GM23338 (cell line): ENCODE measurements at regions not wholly inside any gene's neighbourhood (a gene's known extent, or its start where the extent isn't known, plus 50 kb on each side); places are given as distances from the start of the nearest gene placed in this dataset.

Experiments
- ATAC-seq: fragments of 200-7000 bp; cut with Tn5 transposase; 3 replicates; pipeline ENCODE4 v1.9.1; 2020
- DNase-seq: peaks from one replicate; pipeline ENCODE4 v3.0.0-alpha.2; 2015; ENCODE audit warnings: low spot score
- H2AFZ ChIP-seq: fragments of 200-600 bp; sonication (generic); 2 replicates; pipeline ENCODE4 v1.8.0; 2016; ENCODE audit warnings: antibody characterized with exemption, mild to moderate bottlenecking, moderate library complexity
- H3F3A ChIP-seq: fragments of 200-600 bp; sonication (generic); replicated peaks from 2 replicates; pipeline ENCODE4 v1.8.0; 2017; ENCODE audit warnings: antibody characterized with exemption, mixed run types, low read depth
- H3K27ac ChIP-seq: fragments of 200-600 bp; sonication (generic); 2 replicates; pipeline ENCODE4 v1.6.1; 2016; ENCODE audit warnings: low read depth
- H3K27me3 ChIP-seq: fragments of 200-600 bp; sonication (generic); 2 replicates; pipeline ENCODE4 v1.8.0; 2016; ENCODE audit warnings: mild to moderate bottlenecking, mixed run types, moderate library complexity; ENCODE audit not compliant: insufficient read depth
- H3K36me3 ChIP-seq: fragments of 200-600 bp; sonication (generic); 2 replicates; pipeline ENCODE4 v1.8.0; 2016; ENCODE audit warnings: mild to moderate bottlenecking; ENCODE audit not compliant: insufficient read depth
- H3K4me1 ChIP-seq: fragments of 200-600 bp; sonication (generic); 2 replicates; pipeline ENCODE4 v1.8.0; 2016; ENCODE audit warnings: mild to moderate bottlenecking, moderate library complexity; ENCODE audit not compliant: insufficient read depth
- H3K4me2 ChIP-seq: fragments of 200-600 bp; sonication (generic); 2 replicates; pipeline ENCODE4 v1.7.1; 2017; ENCODE audit warnings: mixed run types
- H3K4me3 ChIP-seq: fragments of 200-600 bp; sonication (generic); 2 replicates; pipeline ENCODE4 v1.6.1; 2016; ENCODE audit warnings: mixed run types
- H3K79me2 ChIP-seq: fragments of 200-600 bp; sonication (generic); replicated peaks from 2 replicates; pipeline ENCODE4 v1.8.0; 2017; ENCODE audit warnings: mild to moderate bottlenecking; ENCODE audit not compliant: insufficient read depth
- H3K9me2 ChIP-seq: fragments of 200-600 bp; sonication (generic); 2 replicates; pipeline ENCODE4 v1.8.0; 2017; ENCODE audit not compliant: insufficient read depth
- H4K20me1 ChIP-seq: fragments of 200-600 bp; sonication (generic); replicated peaks from 2 replicates; pipeline ENCODE4 v1.8.0; 2017; ENCODE audit warnings: mild to moderate bottlenecking; ENCODE audit not compliant: insufficient read depth
- H3K27ac Mint-ChIP-seq: 2 replicates; pipeline ENCODE4 v1.8.0; 2020; ENCODE audit warnings: inconsistent platforms, mild to moderate bottlenecking, moderate library complexity, mixed read lengths
- H3K27me3 Mint-ChIP-seq: 3 replicates; pipeline ENCODE4 v1.8.0; 2022; ENCODE audit warnings: low read depth, mild to moderate bottlenecking, moderate library complexity, mixed read lengths, inconsistent platforms; ENCODE audit not compliant: insufficient read depth, poor library complexity
- H3K36me3 Mint-ChIP-seq: 3 replicates; pipeline ENCODE4 v1.8.0; 2021; ENCODE audit warnings: low read depth, mild to moderate bottlenecking, inconsistent platforms, moderate library complexity, mixed read lengths
- H3K4me1 Mint-ChIP-seq: 3 replicates; pipeline ENCODE4 v1.8.0; 2020; ENCODE audit warnings: mild to moderate bottlenecking, inconsistent platforms, mixed read lengths
- H3K4me3 Mint-ChIP-seq: 3 replicates; pipeline ENCODE4 v1.8.0; 2021; ENCODE audit warnings: moderate library complexity, mild to moderate bottlenecking, inconsistent platforms, mixed read lengths
- H3K9me3 Mint-ChIP-seq: 3 replicates; pipeline ENCODE4 v1.8.0; 2020; ENCODE audit warnings: moderate library complexity, mild to moderate bottlenecking, inconsistent platforms, mixed read lengths
- CREB1 ChIP-seq: fragments of 250-450 bp; sonication (Bioruptor Pico); IDR thresholded peaks from 2 replicates; pipeline ENCODE4 v1.5.0; 2020; ENCODE audit warnings: low read depth, mild to moderate bottlenecking, moderate library complexity
- EZH2 ChIP-seq: fragments of 200-600 bp; sonication (generic); IDR thresholded peaks from one replicate; pipeline ENCODE4 v1.8.0; 2017; ENCODE audit warnings: antibody characterized with exemption, mild to moderate bottlenecking, low read depth; ENCODE audit not compliant: unreplicated experiment
- POLR2AphosphoS5 ChIP-seq: IDR thresholded peaks from 2 replicates; pipeline ENCODE4 v1.6.1; 2016; ENCODE audit warnings: antibody characterized with exemption, low read depth
- ZNF114 ChIP-seq: fragments of 250-450 bp; sonication (Bioruptor Pico); IDR thresholded peaks from 2 replicates; pipeline ENCODE4 v1.5.0; 2020; ENCODE audit warnings: mild to moderate bottlenecking, moderate library complexity
- ZNF462 ChIP-seq: fragments of 250-450 bp; sonication (Bioruptor Pico); IDR thresholded peaks from 2 replicates; pipeline ENCODE4 v1.5.0; 2020; ENCODE audit warnings: mild to moderate bottlenecking, moderate library complexity
- TF ChIP-seq, protein P1 (sequence below): IDR thresholded peaks from 2 replicates; pipeline ENCODE4 v1.6.1; 2016; ENCODE audit warnings: antibody characterized with exemption
- TF ChIP-seq, protein P2 (sequence below): IDR thresholded peaks from one replicate; pipeline ENCODE4 v1.6.1; 2018; ENCODE audit warnings: antibody characterized with exemption; ENCODE audit not compliant: unreplicated experiment

DNA sequence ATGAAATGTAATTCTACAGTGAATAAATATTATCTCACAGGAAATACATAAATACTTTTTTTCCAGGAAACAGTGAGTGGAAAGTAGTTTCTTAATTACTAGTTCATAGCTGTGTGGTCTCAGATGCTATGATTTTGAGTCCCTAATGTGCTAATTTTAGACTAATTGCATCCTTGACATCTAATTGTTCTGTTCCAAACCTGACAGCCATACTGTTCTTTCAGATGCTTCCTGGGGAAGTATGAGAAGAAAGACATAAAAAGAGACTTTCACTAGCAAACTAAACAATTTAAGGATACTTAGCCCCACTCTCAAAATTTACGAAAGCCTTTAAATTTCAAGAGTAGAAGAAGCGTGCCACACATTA, 350.9 kb upstream of the CDH20 start:
- H3K9me2 ChIP-seq, result peaks cover 12% of the 10 kb centered on the region; the same call in 1 of the 2 replicates
- TF ChIP-seq ZNF114 (no peak), POLR2AphosphoS5 (no peak), EZH2 (no peak), CREB1 (CRISPR knock-in tag) (no peak), ZNF462 (no peak)
- TF ChIP-seq, protein P1, sequence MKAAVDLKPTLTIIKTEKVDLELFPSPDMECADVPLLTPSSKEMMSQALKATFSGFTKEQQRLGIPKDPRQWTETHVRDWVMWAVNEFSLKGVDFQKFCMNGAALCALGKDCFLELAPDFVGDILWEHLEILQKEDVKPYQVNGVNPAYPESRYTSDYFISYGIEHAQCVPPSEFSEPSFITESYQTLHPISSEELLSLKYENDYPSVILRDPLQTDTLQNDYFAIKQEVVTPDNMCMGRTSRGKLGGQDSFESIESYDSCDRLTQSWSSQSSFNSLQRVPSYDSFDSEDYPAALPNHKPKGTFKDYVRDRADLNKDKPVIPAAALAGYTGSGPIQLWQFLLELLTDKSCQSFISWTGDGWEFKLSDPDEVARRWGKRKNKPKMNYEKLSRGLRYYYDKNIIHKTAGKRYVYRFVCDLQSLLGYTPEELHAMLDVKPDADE, result no peak
- TF ChIP-seq, protein P2, sequence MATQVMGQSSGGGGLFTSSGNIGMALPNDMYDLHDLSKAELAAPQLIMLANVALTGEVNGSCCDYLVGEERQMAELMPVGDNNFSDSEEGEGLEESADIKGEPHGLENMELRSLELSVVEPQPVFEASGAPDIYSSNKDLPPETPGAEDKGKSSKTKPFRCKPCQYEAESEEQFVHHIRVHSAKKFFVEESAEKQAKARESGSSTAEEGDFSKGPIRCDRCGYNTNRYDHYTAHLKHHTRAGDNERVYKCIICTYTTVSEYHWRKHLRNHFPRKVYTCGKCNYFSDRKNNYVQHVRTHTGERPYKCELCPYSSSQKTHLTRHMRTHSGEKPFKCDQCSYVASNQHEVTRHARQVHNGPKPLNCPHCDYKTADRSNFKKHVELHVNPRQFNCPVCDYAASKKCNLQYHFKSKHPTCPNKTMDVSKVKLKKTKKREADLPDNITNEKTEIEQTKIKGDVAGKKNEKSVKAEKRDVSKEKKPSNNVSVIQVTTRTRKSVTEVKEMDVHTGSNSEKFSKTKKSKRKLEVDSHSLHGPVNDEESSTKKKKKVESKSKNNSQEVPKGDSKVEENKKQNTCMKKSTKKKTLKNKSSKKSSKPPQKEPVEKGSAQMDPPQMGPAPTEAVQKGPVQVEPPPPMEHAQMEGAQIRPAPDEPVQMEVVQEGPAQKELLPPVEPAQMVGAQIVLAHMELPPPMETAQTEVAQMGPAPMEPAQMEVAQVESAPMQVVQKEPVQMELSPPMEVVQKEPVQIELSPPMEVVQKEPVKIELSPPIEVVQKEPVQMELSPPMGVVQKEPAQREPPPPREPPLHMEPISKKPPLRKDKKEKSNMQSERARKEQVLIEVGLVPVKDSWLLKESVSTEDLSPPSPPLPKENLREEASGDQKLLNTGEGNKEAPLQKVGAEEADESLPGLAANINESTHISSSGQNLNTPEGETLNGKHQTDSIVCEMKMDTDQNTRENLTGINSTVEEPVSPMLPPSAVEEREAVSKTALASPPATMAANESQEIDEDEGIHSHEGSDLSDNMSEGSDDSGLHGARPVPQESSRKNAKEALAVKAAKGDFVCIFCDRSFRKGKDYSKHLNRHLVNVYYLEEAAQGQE, result no peak
- Mint-ChIP-seq H3K4me1 (peaks cover 12% of the 10 kb centered on the region; the same call in 2 of the 3 replicates), H3K4me3 (no peak overlapping the region), H3K36me3 (peaks cover 7% of the 10 kb centered on the region), H3K9me3 (peaks cover 13% of the 10 kb centered on the region), H3K27ac (no peak overlapping the region), H3K27me3 (no peaks in the 10 kb centered on the region)
- H3K27me3 ChIP-seq, result no peaks in the 10 kb centered on the region; the same call in 1 of the 2 replicates
- H3K4me3 ChIP-seq, result no peak overlapping the region
- ATAC-seq (no peak), DNase-seq (no peak)
- H3K4me1 ChIP-seq, result peaks cover 9% of the 10 kb centered on the region
- no peaks in the 10 kb centered on the region for H3K79me2 ChIP-seq
- no peak overlapping the region for H3K27ac ChIP-seq
- no peak overlapping the region for H2AFZ ChIP-seq
- no peaks in the 10 kb centered on the region for H3F3A ChIP-seq
- H4K20me1 ChIP-seq, result no peaks in the 10 kb centered on the region
- H3K36me3 ChIP-seq, result no peaks in the 10 kb centered on the region
- no peak overlapping the region for H3K4me2 ChIP-seq
